Uterus (tissue), 3 donors: ENCODE measurements at regions not wholly inside any gene's neighbourhood (a gene's known extent, or its start where the extent isn't known, plus 50 kb on each side); places are given as distances from the start of the nearest gene placed in this dataset.
"Not testable (repeated sequence)": the region's sequence is repeated elsewhere in the genome, so short reads cannot be mapped to it uniquely, and the experiment has no call there.

Source experiments
- DNase-seq, 2 donors: peaks; one replicate each; pipeline ENCODE4 v3.0.0-alpha.2; 2019 to 2020
- H3K27ac ChIP-seq, 2 donors: fragments of 200-600 bp; sonication (generic); 1 replicate in 1 of 2; 2 replicates in 1 of 2; pipeline ENCODE4 v1.5.1; 2016 to 2018
- H3K27me3 ChIP-seq, 2 donors: fragments of 200-600 bp; sonication (generic); one replicate each; pipeline ENCODE4 v1.5.1; 2018 to 2019; ENCODE audit warnings: control low read depth in 1 of 2
- H3K36me3 ChIP-seq, 2 donors: fragments of 200-600 bp; sonication (generic); one replicate each; pipeline ENCODE4 v1.5.1; 2019; ENCODE audit warnings: control low read depth in 1 of 2
- H3K4me1 ChIP-seq, 2 donors: fragments of 200-600 bp; sonication (generic); one replicate each; pipeline ENCODE4 v1.5.1; 2018 to 2019; ENCODE audit warnings: control low read depth in 1 of 2
- H3K4me3 ChIP-seq, 2 donors: fragments of 200-600 bp; sonication (generic); 1 replicate in 1 of 2; 2 replicates in 1 of 2; pipeline ENCODE4 v1.5.1; 2018 to 2019; ENCODE audit warnings: mild to moderate bottlenecking in 1 of 2
- H3K9me3 ChIP-seq, 2 donors: fragments of 200-600 bp; sonication (generic); one replicate each; pipeline ENCODE4 v1.5.1; 2019; ENCODE audit warnings: control low read depth in 1 of 2
- CTCF ChIP-seq, 4 experiments: fragments of 200-600 bp in 2 of 4; fragments of 450-650 bp in 2 of 4; sonication (generic) in 2 of 4; IDR thresholded peaks; one replicate each; pipeline ENCODE4 v1.5.1; 2016 to 2019; ENCODE audit warnings: antibody characterized with exemption in 4 of 4, mild to moderate bottlenecking in 2 of 4, moderate library complexity in 1 of 4
- POLR2A ChIP-seq, 2 donors: fragments of 450-650 bp; IDR thresholded peaks; one replicate each; pipeline ENCODE4 v1.6.1; 2016; ENCODE audit warnings: antibody characterized with exemption in 2 of 2, mild to moderate bottlenecking in 1 of 2, moderate library complexity in 1 of 2
- intact Hi-C: fragments of 100-400 bp; cut with DNase I; formaldehyde crosslinking; loops from one replicate; pipeline ENCODE4 v1.15.1; 2023; ENCODE audit warnings: low total_unique reads
- donor health status: DM: yes; HTN: yes; CAD: no.

GRCh38 chr5:38621840-38622437 is 65.5 kb upstream of the LIFR start:
- no peak for TF ChIP-seq CTCF (IDR thresholded peaks at IDR 0.05)
- no peak for TF ChIP-seq POLR2A (IDR thresholded peaks at IDR 0.05)
- Histone ChIP-seq H3K4me3 (no peak overlapping the region), H3K27me3 (no peaks in the 10 kb centered on the region), H3K36me3 (no peaks in the 10 kb centered on the region), H3K27ac (no peak overlapping the region), H3K4me1 (no peaks in the 10 kb centered on the region), H3K9me3 (no peaks in the 10 kb centered on the region)
- intact Hi-C loops = no loop called here
- no peak for DNase-seq

DNA sequence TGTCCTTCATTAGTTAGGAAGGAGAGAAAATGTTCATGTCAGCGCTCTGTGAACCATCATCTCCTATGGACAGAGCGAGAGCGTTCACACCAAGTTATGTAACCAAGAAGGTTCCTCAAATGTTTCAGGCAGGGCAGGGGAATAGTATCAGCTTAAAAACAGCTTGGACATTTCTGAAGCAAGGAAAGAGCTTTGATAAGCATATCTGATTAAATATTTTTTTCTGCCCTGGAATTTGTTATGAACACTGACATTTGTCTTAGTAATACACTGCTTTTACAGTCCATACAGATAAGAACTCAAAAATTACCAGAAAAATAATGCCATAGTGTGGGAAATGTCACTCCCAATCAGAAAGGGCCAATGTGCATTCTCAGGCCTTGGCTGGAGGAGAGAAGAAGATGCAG is 66.3 kb upstream of the LIFR start:
- no peak overlapping the region for H3K27ac ChIP-seq
- DNase-seq = no peak
- H3K27me3 ChIP-seq = no peaks in the 10 kb centered on the region
- no peaks in the 10 kb centered on the region for H3K9me3 ChIP-seq
- intact Hi-C loops = no loop called here
- no peak overlapping the region for H3K4me3 ChIP-seq
- TF ChIP-seq CTCF (IDR thresholded peaks at IDR 0.05) (no peak), POLR2A (IDR thresholded peaks at IDR 0.05) (no peak)
- no peaks in the 10 kb centered on the region for H3K36me3 ChIP-seq
- no peaks in the 10 kb centered on the region for H3K4me1 ChIP-seq

- intact Hi-C loops, H3K9me3 ChIP-seq, H3K27me3 ChIP-seq: not testable (repeated sequence)
These were observed 68.1 kb upstream of the LIFR start for GRCh38 chr5:38624541-38624940.

DNA sequence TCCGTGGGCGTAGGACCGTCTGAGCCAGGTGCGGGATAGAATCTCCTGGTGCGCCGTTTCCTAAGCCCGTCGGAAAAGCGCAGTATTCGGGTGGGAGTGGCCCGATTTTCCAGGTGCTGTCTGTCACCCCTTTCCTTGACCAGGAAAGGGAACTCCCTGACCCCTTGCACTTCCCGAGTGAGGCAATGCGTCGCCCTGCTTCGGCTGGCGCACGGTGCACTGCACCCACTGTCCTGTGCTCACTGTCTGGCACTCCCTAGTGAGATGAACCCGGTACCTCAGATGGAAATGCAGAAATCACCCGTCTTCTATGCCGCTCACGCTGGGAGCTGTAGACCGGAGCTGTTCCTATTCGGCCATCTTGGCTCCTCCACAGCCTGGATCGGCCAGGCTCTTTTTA is 74.9 kb upstream of the LIFR start:
- DNase-seq, H3K9me3 ChIP-seq, H3K27ac ChIP-seq, H3K27me3 ChIP-seq, intact Hi-C loops, H3K36me3 ChIP-seq, H3K4me1 ChIP-seq, H3K4me3 ChIP-seq: not testable (repeated sequence)

More at GRCh38 chr5:38624541-38624940, 68.1 kb upstream of the LIFR start:
- not testable (repeated sequence) for H3K4me1 ChIP-seq, DNase-seq, H3K27ac ChIP-seq, H3K36me3 ChIP-seq, H3K4me3 ChIP-seq

DNA sequence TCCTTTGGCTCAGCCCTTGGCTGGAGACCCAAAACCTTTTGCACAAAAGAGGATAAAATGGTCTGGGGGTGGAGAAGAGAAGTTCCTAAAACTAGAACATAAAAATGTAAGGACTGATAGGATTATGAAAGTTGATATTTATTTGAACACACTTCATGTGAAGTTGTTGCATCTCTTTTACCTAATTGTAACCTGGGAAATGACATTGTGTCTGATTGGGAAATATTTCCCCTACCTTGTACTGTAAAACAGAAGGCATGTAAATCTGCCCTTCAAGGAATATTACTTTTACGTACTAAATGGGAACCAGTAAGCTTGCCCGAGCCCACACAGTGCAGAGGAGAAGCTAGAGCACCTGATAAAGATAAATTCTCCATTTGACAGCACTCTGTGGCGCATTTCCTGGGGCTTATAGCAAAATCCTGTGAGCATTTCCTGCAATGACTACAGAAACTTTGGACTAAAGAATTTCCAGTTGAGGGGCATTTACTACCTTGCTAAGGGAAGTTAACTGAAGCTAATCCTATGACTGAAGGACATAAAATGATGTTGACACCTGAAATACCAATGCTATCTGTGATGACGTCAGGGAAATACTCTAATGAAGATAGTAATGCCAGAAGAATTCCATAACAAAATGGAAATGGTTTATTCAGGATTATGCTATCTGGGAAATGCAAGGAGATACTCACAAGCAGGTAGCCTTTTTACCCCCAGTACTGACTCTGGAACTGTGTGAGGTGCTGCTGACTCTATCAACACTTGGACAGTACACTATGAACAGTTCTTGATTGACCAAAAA is 78.3 kb upstream of the LIFR start:
- Histone ChIP-seq H3K4me3 (no peak overlapping the region), H3K27ac (no peak overlapping the region), H3K4me1 (no peaks in the 10 kb centered on the region), H3K27me3 (no peaks in the 10 kb centered on the region), H3K36me3 (no peaks in the 10 kb centered on the region), H3K9me3 (no peaks in the 10 kb centered on the region)
- TF ChIP-seq CTCF (IDR thresholded peaks at IDR 0.05) = no peak
- TF ChIP-seq POLR2A (IDR thresholded peaks at IDR 0.05) = no peak
- DNase-seq = no peak
- intact Hi-C loops = no loop called here

DNA sequence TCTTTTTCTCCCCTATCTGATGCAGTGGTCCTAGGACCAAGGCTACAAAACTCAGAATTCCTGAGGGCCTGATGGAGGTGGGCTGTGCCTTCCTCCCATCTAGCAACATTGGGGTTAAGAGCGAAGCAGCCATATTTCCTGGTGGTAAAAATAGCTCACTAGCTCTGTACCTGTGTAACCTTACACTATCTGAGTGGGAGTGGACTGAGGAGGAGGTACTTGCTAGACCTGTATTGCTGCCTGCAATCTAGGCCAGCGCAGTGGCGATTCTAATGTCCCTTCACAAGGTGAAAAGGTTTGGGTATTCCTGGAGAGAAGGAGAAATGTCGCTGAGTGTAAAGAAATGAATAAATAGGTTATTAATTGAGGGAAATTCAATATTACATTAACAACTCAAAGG is 80.2 kb upstream of the LIFR start:
- Histone ChIP-seq H3K9me3 (no peaks in the 10 kb centered on the region), H3K27me3 (no peaks in the 10 kb centered on the region), H3K27ac (no peak overlapping the region), H3K4me1 (no peaks in the 10 kb centered on the region), H3K36me3 (no peaks in the 10 kb centered on the region), H3K4me3 (no peak overlapping the region)
- no peak for TF ChIP-seq CTCF (IDR thresholded peaks at IDR 0.05)
- TF ChIP-seq POLR2A (IDR thresholded peaks at IDR 0.05) = no peak
- DNase-seq = no peak
- intact Hi-C loops = no loop called here
